Body of pancreas (tissue), 4 donors: ENCODE measurements at regions not wholly inside any gene's neighbourhood (a gene's known extent, or its start where the extent isn't known, plus 50 kb on each side); places are given as distances from the start of the nearest gene placed in this dataset.

Source experiments
- ATAC-seq: fragments of 150-250 bp; one replicate; pipeline ENCODE4 v1.9.1; 2016
- DNase-seq, 4 donors: peaks; one replicate each; pipeline ENCODE4 v3.0.0-alpha.2; 2019
- H3K27ac ChIP-seq, 4 donors: fragments of 200-600 bp; sonication (generic); 1 replicate in 3 of 4; 2 replicates in 1 of 4; pipeline versions ENCODE4 v1.5.1 to v1.6.1; 2016 to 2019; ENCODE audit warnings: mild to moderate bottlenecking in 1 of 4, mixed read lengths in 1 of 4, moderate library complexity in 1 of 4
- H3K27me3 ChIP-seq, 2 donors: fragments of 200-600 bp; sonication (generic); one replicate each; pipeline ENCODE4 v1.6.0; 2016; ENCODE audit warnings: mild to moderate bottlenecking in 1 of 2
- H3K36me3 ChIP-seq, 2 donors: fragments of 200-600 bp; sonication (generic); replicated peaks in 1 of 2; 2 replicates each; pipeline ENCODE4 v1.5.1; 2016; ENCODE audit warnings: low read depth in 2 of 2; ENCODE audit not compliant: insufficient read depth in 1 of 2
- H3K4me1 ChIP-seq: fragments of 200-600 bp; sonication (generic); one replicate; pipeline ENCODE4 v1.6.0; 2016
- H3K4me3 ChIP-seq, 2 donors: fragments of 200-600 bp; sonication (generic); 1 replicate in 1 of 2; 2 replicates in 1 of 2; pipeline ENCODE4 v1.5.1; 2016 to 2019
- H3K9me3 ChIP-seq, 3 donors: fragments of 200-600 bp; sonication (generic); 1 replicate in 2 of 3; 2 replicates in 1 of 3; pipeline ENCODE4 v1.5.1; 2016
- POLR2A ChIP-seq, 3 donors: fragments of 450-650 bp; IDR thresholded peaks; one replicate each; pipeline ENCODE4 v1.6.1; 2016; ENCODE audit warnings: antibody characterized with exemption in 3 of 3, mild to moderate bottlenecking in 2 of 3
- WGBS, 2 donors: methylation state at CpG; one replicate each; pipeline ENCODE4 v1.1.5; 2017; 5-methylcytosine and 5-hydroxymethylcytosine counted together
- intact Hi-C: fragments of 100-400 bp; cut with DNase I; formaldehyde crosslinking; loops from one replicate; pipeline ENCODE4 v1.15.1; 2023
- TF ChIP-seq, protein P1 (sequence below), 7 experiments: fragments of 450-650 bp in 4 of 7; fragments of 200-600 bp in 3 of 7; sonication (generic) in 3 of 7; IDR thresholded peaks; one replicate each; pipeline ENCODE4 v1.5.1; 2016 to 2019; ENCODE audit warnings: antibody characterized with exemption in 7 of 7

DNA sequence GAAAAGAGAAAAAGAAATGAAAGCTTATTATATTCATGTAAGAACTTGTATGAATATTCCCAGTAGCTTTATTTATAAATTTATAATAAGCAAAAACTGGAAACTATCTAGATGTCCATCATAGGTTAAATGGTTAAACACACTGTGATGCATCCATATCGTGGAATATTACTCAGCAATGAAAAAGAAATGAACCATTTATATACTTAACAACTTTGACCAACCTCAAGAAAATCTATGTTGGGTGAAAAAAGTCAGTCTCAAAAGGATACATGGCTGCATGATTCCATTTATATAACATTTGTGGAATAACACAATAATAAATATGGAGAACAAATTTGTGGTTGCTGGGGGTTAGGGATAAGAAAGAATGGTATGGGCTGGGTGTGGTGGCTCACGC lies 713.0 kb upstream of the SGO1 start:
- ATAC-seq (no peak), DNase-seq (no peak)
- no peaks in the 10 kb centered on the region for H3K9me3 ChIP-seq
- H3K36me3 ChIP-seq = no peaks in the 10 kb centered on the region
- intact Hi-C loops = no loop called here
- WGBS, 2 donors = 66 to 67% methylated on average over 2 of the region's 2 CpGs
- no peaks in the 10 kb centered on the region for H3K27me3 ChIP-seq
- H3K27ac ChIP-seq = no peak overlapping the region
- H3K4me1 ChIP-seq = no peaks in the 10 kb centered on the region
- no peak for TF ChIP-seq POLR2A (IDR thresholded peaks at IDR 0.05)
- TF ChIP-seq, protein P1, sequence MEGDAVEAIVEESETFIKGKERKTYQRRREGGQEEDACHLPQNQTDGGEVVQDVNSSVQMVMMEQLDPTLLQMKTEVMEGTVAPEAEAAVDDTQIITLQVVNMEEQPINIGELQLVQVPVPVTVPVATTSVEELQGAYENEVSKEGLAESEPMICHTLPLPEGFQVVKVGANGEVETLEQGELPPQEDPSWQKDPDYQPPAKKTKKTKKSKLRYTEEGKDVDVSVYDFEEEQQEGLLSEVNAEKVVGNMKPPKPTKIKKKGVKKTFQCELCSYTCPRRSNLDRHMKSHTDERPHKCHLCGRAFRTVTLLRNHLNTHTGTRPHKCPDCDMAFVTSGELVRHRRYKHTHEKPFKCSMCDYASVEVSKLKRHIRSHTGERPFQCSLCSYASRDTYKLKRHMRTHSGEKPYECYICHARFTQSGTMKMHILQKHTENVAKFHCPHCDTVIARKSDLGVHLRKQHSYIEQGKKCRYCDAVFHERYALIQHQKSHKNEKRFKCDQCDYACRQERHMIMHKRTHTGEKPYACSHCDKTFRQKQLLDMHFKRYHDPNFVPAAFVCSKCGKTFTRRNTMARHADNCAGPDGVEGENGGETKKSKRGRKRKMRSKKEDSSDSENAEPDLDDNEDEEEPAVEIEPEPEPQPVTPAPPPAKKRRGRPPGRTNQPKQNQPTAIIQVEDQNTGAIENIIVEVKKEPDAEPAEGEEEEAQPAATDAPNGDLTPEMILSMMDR (IDR thresholded peaks at IDR 0.05) = no peak
- no peak overlapping the region for H3K4me3 ChIP-seq

DNA sequence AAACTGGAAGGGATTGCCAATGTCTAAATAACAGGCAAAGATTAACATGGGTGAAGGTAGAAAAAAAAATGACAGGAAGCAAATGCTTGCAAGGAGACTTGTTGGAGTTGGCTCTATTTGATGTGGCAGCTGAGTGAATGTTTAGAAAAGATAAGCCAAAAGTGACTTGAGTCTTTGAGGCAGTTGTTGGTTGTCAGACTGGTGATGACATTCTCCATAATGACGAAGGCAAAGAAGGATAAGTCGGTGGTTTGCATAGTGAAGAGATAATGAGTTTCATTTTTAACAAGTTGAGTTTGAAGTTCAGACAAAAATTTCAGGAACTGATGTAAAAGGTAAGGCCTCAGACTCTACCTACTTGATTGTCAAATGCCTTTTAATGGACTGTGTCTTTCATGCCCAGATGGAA lies 704.1 kb upstream of the SGO1 start:
- Histone ChIP-seq H3K4me3 (no peak overlapping the region), H3K27me3 (no peaks in the 10 kb centered on the region), H3K27ac (no peak overlapping the region), H3K9me3 (no peaks in the 10 kb centered on the region), H3K4me1 (no peaks in the 10 kb centered on the region), H3K36me3 (no peaks in the 10 kb centered on the region)
- ATAC-seq (no peak), DNase-seq (no peak)
- intact Hi-C loops = no loop called here
- TF ChIP-seq, protein P1 (IDR thresholded peaks at IDR 0.05) = no peak
- no peak for TF ChIP-seq POLR2A (IDR thresholded peaks at IDR 0.05)
- WGBS, 2 donors = 18 to 27% methylated on average over 2 of the region's 2 CpGs

DNA sequence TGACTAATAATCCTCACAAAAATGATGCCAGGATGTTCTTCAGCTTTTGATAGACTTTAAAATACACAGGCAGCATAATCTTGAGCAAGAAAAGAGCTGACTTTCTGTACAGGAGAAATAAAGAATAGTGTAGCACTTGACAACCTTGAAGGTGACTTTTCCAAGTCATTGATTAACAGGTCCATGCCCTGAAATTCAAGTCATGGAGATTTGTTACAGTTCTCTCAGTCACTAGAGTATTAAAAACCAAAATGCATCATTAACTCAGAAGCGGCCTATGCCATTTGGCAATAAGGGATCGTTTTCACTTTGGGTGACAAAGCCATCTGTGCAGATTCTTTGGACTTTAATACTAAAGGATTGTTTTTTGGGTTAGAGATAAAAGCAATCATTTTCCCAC lies 692.7 kb upstream of the SGO1 start:
- DNase-seq (no peak), ATAC-seq (no peak)
- no peaks in the 10 kb centered on the region for H3K36me3 ChIP-seq
- no peak for TF ChIP-seq POLR2A (IDR thresholded peaks at IDR 0.05)
- TF ChIP-seq, protein P1 (IDR thresholded peaks at IDR 0.05) = no peak
- no peak overlapping the region for H3K4me3 ChIP-seq
- intact Hi-C loops = no loop called here
- no peaks in the 10 kb centered on the region for H3K4me1 ChIP-seq
- H3K27me3 ChIP-seq = no peaks in the 10 kb centered on the region
- no peak overlapping the region for H3K27ac ChIP-seq
- H3K9me3 ChIP-seq = no peaks in the 10 kb centered on the region
- WGBS, 2 donors = 30 to 47% methylated on average over 2 of the region's 2 CpGs

DNA sequence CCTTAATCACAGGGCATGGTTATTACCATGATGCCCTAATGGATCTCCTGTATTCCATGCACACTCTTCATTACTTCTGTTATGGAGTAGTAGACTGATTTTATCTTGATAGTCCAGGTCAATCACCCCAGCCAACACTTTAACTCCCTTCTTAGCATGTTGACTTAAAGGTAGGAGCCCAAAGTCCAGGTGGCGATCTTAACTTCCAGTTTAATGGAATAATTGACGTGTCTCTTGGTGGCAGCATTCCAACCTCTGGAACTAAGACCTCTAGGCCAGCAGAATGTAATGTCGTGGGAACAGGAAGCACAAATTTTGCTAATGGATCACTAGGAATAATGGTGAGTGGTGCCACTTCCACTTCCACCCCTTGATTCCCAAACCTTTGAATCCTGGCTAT lies 687.2 kb upstream of the SGO1 start:
- H3K4me3 ChIP-seq = no peak overlapping the region
- H3K27me3 ChIP-seq = no peaks in the 10 kb centered on the region
- TF ChIP-seq POLR2A (IDR thresholded peaks at IDR 0.05) = no peak
- TF ChIP-seq, protein P1 (IDR thresholded peaks at IDR 0.05) = no peak
- 33 to 59% methylated on average over 3 of the region's 3 CpGs for WGBS, 2 donors
- no peak for ATAC-seq
- no peak for DNase-seq
- intact Hi-C loops = no loop called here
- no peak overlapping the region for H3K27ac ChIP-seq
- no peaks in the 10 kb centered on the region for H3K36me3 ChIP-seq
- H3K9me3 ChIP-seq = no peaks in the 10 kb centered on the region
- H3K4me1 ChIP-seq = no peaks in the 10 kb centered on the region

DNA sequence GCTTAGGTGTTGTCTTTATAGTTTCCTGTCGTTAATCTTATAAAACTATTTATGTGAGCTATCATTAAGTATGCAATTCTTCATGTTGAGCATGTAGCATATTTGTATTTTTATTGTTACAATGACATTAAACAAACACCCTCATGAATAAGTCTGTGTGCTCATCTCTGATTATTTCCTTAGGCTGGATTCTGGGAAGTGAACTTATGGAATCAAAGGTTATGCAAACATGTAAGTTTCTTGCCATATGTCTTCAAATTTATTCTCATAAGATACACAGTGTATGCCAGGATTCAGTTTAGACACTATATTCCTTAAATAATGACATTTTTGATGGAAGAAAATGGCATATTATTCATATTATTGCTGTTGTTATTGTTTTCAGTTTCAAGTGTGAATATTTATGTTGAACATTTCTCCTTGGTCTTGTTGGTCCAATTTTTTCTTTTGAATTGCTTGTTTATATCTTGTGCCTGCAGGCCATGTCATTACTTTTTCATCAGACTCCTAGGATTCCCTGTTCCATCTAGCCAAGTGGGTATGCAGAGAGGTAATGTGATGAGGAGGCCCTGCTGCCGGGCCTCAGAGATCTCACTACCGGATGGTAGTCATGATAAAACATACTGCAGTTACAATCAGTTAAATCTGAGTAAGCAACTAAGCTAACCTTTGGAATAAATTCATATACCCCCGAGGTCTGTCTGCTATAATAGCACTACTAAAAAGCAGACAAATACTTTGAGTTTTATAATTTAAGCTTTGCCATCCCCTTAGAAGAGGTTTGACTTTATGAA lies 684.3 kb upstream of the SGO1 start:
- Histone ChIP-seq H3K4me3 (no peak overlapping the region), H3K27ac (no peak overlapping the region), H3K9me3 (no peaks in the 10 kb centered on the region), H3K36me3 (no peaks in the 10 kb centered on the region), H3K4me1 (no peaks in the 10 kb centered on the region), H3K27me3 (no peaks in the 10 kb centered on the region)
- ATAC-seq = no peak
- intact Hi-C loops = no loop called here
- WGBS, 2 donors = 66 to 74% methylated on average over 4 of the region's 4 CpGs
- no peak for DNase-seq
- TF ChIP-seq, protein P1 (IDR thresholded peaks at IDR 0.05) = no peak
- TF ChIP-seq POLR2A (IDR thresholded peaks at IDR 0.05) = no peak
